ENCODE measurements at regions not wholly inside any gene's neighbourhood (a gene's known extent, or its start where the extent isn't known, plus 50 kb on each side); places are given as distances from the start of the nearest gene placed in this dataset.

DNA sequence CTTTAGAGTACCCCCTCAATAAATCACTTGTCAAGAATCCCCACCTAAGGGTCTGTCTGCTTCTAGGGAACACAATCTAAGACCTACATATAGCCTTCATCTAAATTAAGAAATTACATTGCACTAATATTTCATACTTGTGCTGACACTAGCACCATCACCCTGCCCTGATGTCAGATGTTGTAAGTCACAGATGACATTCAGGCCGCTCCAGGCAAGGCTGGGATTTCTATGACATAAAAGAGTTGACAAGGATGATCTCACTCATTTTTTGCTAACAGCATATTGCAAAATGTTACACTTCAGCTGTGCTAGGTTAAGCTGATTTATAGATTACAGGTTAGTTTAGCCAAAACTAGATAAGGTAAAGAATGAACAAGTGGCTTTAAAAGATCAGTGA, 372.5 kb upstream of the GRIA1 start:
- no peak overlapping the region for H2AFZ ChIP-seq (ENCODE audit: control insufficient read depth, low read length)
- FAIRE-seq (no peak), DNase-seq (ENCODE audit: low read depth, low spot score) (no peak)
- H3K9ac ChIP-seq (ENCODE audit: control insufficient read depth, extremely low read depth, insufficient read depth, low read length): no peak overlapping the region
- dilution Hi-C loops (cut with MboI; ENCODE audit: extremely low pct_ligation_motif_present, low sequenced_read_pairs): no loop called here
- H3K27ac ChIP-seq (ENCODE audit: control insufficient read depth, insufficient read depth, low read length): no peak overlapping the region
- no peak overlapping the region for H3K4me3 ChIP-seq (ENCODE audit: control insufficient read depth in 2 of 3, extremely low read depth in 1 of 3, insufficient read depth in 2 of 3, low read depth in 1 of 3, low read length in 3 of 3)
- H3K4me2 ChIP-seq (ENCODE audit: control insufficient read depth, extremely low read depth, insufficient read depth, low read depth, low read length): no peak overlapping the region
- no peaks in the 10 kb centered on the region for H3K36me3 ChIP-seq (ENCODE audit: control insufficient read depth in 2 of 2, extremely low read depth in 1 of 2, insufficient read depth in 2 of 2, low read length in 2 of 2)
- no peaks in the 10 kb centered on the region for H3K4me1 ChIP-seq (ENCODE audit: control insufficient read depth, extremely low read depth, insufficient read depth, low read length)
- H3K79me2 ChIP-seq (ENCODE audit: control insufficient read depth, insufficient read depth, low read length): no peaks in the 10 kb centered on the region
- H3K9me1 ChIP-seq (ENCODE audit: control insufficient read depth, extremely low read depth, insufficient read depth, low read length): no peaks in the 10 kb centered on the region
- H3K9me3 ChIP-seq (ENCODE audit: control insufficient read depth, low read depth, low read length): no peaks in the 10 kb centered on the region
- no peak for TF ChIP-seq EZH2 (IDR thresholded peaks at IDR 0.05; ENCODE audit: low read length)
- TF ChIP-seq, protein P1, sequence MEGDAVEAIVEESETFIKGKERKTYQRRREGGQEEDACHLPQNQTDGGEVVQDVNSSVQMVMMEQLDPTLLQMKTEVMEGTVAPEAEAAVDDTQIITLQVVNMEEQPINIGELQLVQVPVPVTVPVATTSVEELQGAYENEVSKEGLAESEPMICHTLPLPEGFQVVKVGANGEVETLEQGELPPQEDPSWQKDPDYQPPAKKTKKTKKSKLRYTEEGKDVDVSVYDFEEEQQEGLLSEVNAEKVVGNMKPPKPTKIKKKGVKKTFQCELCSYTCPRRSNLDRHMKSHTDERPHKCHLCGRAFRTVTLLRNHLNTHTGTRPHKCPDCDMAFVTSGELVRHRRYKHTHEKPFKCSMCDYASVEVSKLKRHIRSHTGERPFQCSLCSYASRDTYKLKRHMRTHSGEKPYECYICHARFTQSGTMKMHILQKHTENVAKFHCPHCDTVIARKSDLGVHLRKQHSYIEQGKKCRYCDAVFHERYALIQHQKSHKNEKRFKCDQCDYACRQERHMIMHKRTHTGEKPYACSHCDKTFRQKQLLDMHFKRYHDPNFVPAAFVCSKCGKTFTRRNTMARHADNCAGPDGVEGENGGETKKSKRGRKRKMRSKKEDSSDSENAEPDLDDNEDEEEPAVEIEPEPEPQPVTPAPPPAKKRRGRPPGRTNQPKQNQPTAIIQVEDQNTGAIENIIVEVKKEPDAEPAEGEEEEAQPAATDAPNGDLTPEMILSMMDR (optimal IDR thresholded peaks at IDR 0.05 in 1 of 3, IDR thresholded peaks at IDR 0.05 in 1 of 3, conservative IDR thresholded peaks at IDR 0.05 in 1 of 3; ENCODE audit: extremely low read depth in 1 of 3, insufficient read depth in 2 of 3, low read length in 3 of 3): no peak
- H3K27me3 ChIP-seq (ENCODE audit: control insufficient read depth, extremely low read depth, insufficient read depth, low read length): no peaks in the 10 kb centered on the region
- H4K20me1 ChIP-seq (ENCODE audit: control insufficient read depth, extremely low read depth, insufficient read depth, low read length): no peaks in the 10 kb centered on the region

DNA sequence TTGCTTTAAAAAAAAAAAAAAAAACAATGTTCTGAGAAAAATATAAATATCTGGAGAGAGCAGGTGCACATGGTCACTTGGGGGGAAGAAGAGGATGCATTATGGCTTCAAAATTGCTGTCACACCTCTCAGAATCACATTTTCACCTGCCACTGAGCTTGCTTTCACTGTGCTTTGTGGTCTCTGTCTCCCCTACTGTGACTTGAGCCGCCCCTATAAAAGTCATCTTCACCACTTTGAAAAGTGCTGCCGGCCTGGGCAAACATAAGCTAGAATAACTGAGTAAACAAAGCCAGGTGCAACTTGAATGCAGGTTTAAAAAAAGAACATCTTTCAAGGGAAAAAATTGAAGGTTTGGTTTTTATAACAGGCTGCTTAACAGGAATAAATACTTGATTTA, 368.1 kb upstream of the GRIA1 start:
- Histone ChIP-seq H3K79me2 (ENCODE audit: control insufficient read depth, insufficient read depth, low read length) (no peaks in the 10 kb centered on the region), H3K36me3 (ENCODE audit: control insufficient read depth in 2 of 2, extremely low read depth in 1 of 2, insufficient read depth in 2 of 2, low read length in 2 of 2) (no peaks in the 10 kb centered on the region), H2AFZ (ENCODE audit: control insufficient read depth, low read length) (no peak overlapping the region), H3K4me2 (ENCODE audit: control insufficient read depth, extremely low read depth, insufficient read depth, low read depth, low read length) (no peak overlapping the region), H3K27ac (ENCODE audit: control insufficient read depth, insufficient read depth, low read length) (no peak overlapping the region), H3K9me1 (ENCODE audit: control insufficient read depth, extremely low read depth, insufficient read depth, low read length) (no peaks in the 10 kb centered on the region), H3K4me1 (ENCODE audit: control insufficient read depth, extremely low read depth, insufficient read depth, low read length) (no peaks in the 10 kb centered on the region), H3K9ac (ENCODE audit: control insufficient read depth, extremely low read depth, insufficient read depth, low read length) (no peak overlapping the region), H3K27me3 (ENCODE audit: control insufficient read depth, extremely low read depth, insufficient read depth, low read length) (no peaks in the 10 kb centered on the region), H4K20me1 (ENCODE audit: control insufficient read depth, extremely low read depth, insufficient read depth, low read length) (no peaks in the 10 kb centered on the region), H3K9me3 (ENCODE audit: control insufficient read depth, low read depth, low read length) (no peaks in the 10 kb centered on the region), H3K4me3 (ENCODE audit: control insufficient read depth in 2 of 3, extremely low read depth in 1 of 3, insufficient read depth in 2 of 3, low read depth in 1 of 3, low read length in 3 of 3) (no peak overlapping the region)
- no peak for TF ChIP-seq EZH2 (IDR thresholded peaks at IDR 0.05; ENCODE audit: low read length)
- TF ChIP-seq, protein P1 (optimal IDR thresholded peaks at IDR 0.05 in 1 of 3, IDR thresholded peaks at IDR 0.05 in 1 of 3, conservative IDR thresholded peaks at IDR 0.05 in 1 of 3; ENCODE audit: extremely low read depth in 1 of 3, insufficient read depth in 2 of 3, low read length in 3 of 3): no peak
- FAIRE-seq: no peak
- no peak for DNase-seq (ENCODE audit: low read depth, low spot score)
- dilution Hi-C loops (cut with MboI; ENCODE audit: extremely low pct_ligation_motif_present, low sequenced_read_pairs): no loop called here
